HCT116 (cell line): ENCODE measurements at regions not wholly inside any gene's neighbourhood (a gene's known extent, or its start where the extent isn't known, plus 50 kb on each side); places are given as distances from the start of the nearest gene placed in this dataset.
"Not testable (repeated sequence)": the region's sequence is repeated elsewhere in the genome, so short reads cannot be mapped to it uniquely, and the experiment has no call there.

Experiments used
- ATF3 ChIP-seq: IDR thresholded peaks from 2 replicates; pipeline ENCODE4 v1.6.1; 2012
- CBX3 ChIP-seq: IDR thresholded peaks from 2 replicates; pipeline ENCODE4 v1.6.1; 2012; ENCODE audit warnings: low read depth
- CEBPB ChIP-seq: IDR thresholded peaks from 2 replicates; pipeline ENCODE4 v1.6.1; 2012; ENCODE audit warnings: low read depth
- CTCF ChIP-seq, 3 experiments: fragments of 200-600 bp in 1 of 3; sonication (generic) in 1 of 3; IDR thresholded peaks in 2 of 3; conservative IDR thresholded peaks in 1 of 3; 2 replicates each; pipeline ENCODE4 v1.5.1; 2012 to 2017; ENCODE audit warnings: low read depth in 2 of 3, low read length in 2 of 3, antibody characterized with exemption in 1 of 3, borderline replicate concordance in 1 of 3, control low read depth in 1 of 3, mild to moderate bottlenecking in 1 of 3, mixed read lengths in 1 of 3, mixed run types in 1 of 3, moderate library complexity in 1 of 3; ENCODE audit not compliant: insufficient read depth in 1 of 3
- EZH2 ChIP-seq: fragments of 200-600 bp; sonication (generic); IDR thresholded peaks from 2 replicates; pipeline ENCODE4 v1.6.1; 2017; ENCODE audit warnings: antibody characterized with exemption, mixed run types
- FOSL1 ChIP-seq: IDR thresholded peaks from 2 replicates; pipeline ENCODE4 v1.6.1; 2012; ENCODE audit warnings: low read depth
- MAX ChIP-seq: IDR thresholded peaks from 2 replicates; pipeline ENCODE4 v1.6.1; 2012
- POLR2A ChIP-seq: IDR thresholded peaks from 2 replicates; pipeline ENCODE4 v1.7.0; 2011; ENCODE audit warnings: borderline replicate concordance; ENCODE audit not compliant: insufficient read depth, insufficient read length; ENCODE audit errors: extremely low read depth
- POLR2AphosphoS5 ChIP-seq: IDR thresholded peaks from 2 replicates; pipeline ENCODE4 v1.6.1; 2011; ENCODE audit warnings: mild to moderate bottlenecking, low read depth, low read length, moderate library complexity
- SP1 ChIP-seq: IDR thresholded peaks from 2 replicates; pipeline ENCODE4 v1.6.1; 2012; ENCODE audit warnings: low read depth
- ZNF274 ChIP-seq: fragments of 200-500 bp; sonication (Bioruptor generic); IDR thresholded peaks from 2 replicates; pipeline ENCODE4 v1.6.1; 2014; ENCODE audit warnings: mild to moderate bottlenecking, low read depth, low read length, inconsistent platforms

DNA sequence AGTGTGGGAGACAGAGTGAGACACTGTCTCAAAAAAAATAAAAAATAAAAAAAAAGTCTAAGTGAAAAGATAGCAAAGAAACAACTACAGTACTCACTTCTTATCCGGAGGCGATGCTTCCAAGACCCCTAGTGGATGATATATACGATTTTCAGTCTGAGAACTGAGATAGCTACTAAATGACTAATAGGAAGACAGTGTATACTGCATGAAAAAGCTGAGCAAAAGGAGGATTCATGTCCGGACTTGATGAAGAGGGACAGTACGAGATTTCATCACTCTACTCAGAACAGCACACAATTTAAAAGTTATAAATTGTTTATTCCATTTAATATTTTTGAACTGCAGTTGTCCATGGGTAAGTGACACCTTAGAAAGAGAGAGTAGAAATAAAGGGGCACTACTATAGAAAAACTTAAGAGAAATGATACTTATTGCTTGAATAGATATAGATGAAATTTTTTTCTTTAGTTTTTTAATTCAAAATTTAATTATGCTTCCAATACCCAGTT, 190.7 kb downstream of the POTEB3 start:
- TF ChIP-seq CTCF (IDR thresholded peaks at IDR 0.05 in 2 of 3, conservative IDR thresholded peaks at IDR 0.05 in 1 of 3; ENCODE audit: borderline replicate concordance in 1 of 3, insufficient read depth in 1 of 3, low read depth in 2 of 3, low read length in 2 of 3); MAX; POLR2A; ATF3; POLR2AphosphoS5; ZNF274; CBX3; SP1; EZH2; FOSL1; CEBPB: not testable (repeated sequence)
